ENCODE measurements at regions not wholly inside any gene's neighbourhood (a gene's known extent, or its start where the extent isn't known, plus 50 kb on each side); places are given as distances from the start of the nearest gene placed in this dataset.

GRCh38 chr15:96409215-96410138 is 79.0 kb downstream of the NR2F2 start:
- no peak overlapping the region for H3K27ac ChIP-seq
- no peak for TF ChIP-seq EP300 (IDR thresholded peaks at IDR 0.05)
- no peak for TF ChIP-seq POLR2A (IDR thresholded peaks at IDR 0.05)
- TF ChIP-seq, protein P1, sequence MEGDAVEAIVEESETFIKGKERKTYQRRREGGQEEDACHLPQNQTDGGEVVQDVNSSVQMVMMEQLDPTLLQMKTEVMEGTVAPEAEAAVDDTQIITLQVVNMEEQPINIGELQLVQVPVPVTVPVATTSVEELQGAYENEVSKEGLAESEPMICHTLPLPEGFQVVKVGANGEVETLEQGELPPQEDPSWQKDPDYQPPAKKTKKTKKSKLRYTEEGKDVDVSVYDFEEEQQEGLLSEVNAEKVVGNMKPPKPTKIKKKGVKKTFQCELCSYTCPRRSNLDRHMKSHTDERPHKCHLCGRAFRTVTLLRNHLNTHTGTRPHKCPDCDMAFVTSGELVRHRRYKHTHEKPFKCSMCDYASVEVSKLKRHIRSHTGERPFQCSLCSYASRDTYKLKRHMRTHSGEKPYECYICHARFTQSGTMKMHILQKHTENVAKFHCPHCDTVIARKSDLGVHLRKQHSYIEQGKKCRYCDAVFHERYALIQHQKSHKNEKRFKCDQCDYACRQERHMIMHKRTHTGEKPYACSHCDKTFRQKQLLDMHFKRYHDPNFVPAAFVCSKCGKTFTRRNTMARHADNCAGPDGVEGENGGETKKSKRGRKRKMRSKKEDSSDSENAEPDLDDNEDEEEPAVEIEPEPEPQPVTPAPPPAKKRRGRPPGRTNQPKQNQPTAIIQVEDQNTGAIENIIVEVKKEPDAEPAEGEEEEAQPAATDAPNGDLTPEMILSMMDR (IDR thresholded peaks at IDR 0.05) = no peak
- no peak for TF ChIP-seq POLR2AphosphoS5 (IDR thresholded peaks at IDR 0.05)
- H3K4me3 ChIP-seq = peak overlapping the region in 2 of 4 donors; percentile 12 to 33
- no peaks in the 10 kb centered on the region for H3K36me3 ChIP-seq
- H3K9me3 ChIP-seq = no peaks in the 10 kb centered on the region
- ATAC-seq (ENCODE audit: low FRiP score in 2 of 2) (peak in 1 of 2 donors; percentile 38), DNase-seq (peak in 1 of 2 donors; percentile 76)
- peaks cover 0 to 60% (median 29%) of the 10 kb centered on the region in 4 donors for H3K27me3 ChIP-seq
- H3K4me1 ChIP-seq = peaks cover 5 to 18% (median 12%) of the 10 kb centered on the region in 4 donors
- whole genome bisulfite sequencing, 2 donors = 9% methylated on average over 59 to 77 of the region's 77 CpGs

DNA sequence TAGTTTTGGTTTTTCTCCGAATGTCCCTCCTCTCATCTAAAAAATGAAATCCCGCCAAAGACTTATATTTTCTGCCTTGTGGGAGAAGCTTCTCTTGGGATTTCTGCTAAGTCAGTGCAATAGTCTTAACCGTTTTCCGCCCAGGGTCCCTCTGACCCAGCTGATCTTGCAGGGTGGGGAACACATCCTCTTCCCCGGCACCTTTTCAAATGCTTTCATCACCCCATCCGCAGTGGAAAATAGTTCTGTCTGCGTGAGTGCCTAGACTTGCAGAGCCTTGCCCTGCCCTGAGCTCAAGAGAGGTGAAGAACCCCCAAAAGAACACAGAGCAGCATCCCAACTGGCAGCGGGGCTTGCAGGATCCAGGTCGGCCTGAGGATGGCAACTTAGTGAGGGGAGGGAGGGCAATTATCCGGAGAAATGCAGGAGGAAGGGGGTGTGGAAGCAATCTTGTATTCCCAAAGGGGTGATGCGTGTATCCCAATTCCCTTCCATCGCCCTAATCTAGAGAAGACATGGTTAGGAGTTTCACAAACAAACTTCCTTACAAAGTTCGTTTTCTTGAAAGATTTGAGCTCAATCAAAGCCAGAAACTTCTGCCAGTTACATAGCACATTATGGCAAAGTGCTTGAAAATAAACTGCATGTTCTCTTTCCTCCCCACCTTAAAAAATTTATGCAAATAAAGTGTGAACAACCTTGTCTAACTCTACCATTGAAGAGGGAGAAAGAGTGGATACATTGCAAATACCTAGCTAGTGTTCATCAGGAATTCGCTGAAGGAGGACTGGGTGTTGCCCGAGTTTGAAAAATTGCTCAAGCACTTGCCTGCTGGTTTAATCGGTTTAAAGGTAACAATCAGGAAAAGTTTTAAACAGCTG is 79.9 kb downstream of the NR2F2 start:
- WGBS, 2 donors = 14 to 16% methylated on average over 16 of the region's 16 CpGs
- DNase-seq (no peak), ATAC-seq (ENCODE audit: low FRiP score in 2 of 2) (no peak)
- no peak for TF ChIP-seq POLR2AphosphoS5 (IDR thresholded peaks at IDR 0.05)
- TF ChIP-seq, protein P1 (IDR thresholded peaks at IDR 0.05) = no peak
- TF ChIP-seq POLR2A (IDR thresholded peaks at IDR 0.05) = no peak
- TF ChIP-seq EP300 (IDR thresholded peaks at IDR 0.05) = no peak
- Histone ChIP-seq H3K27ac (no peak overlapping the region), H3K9me3 (no peaks in the 10 kb centered on the region), H3K4me3 (no peak overlapping the region), H3K36me3 (no peaks in the 10 kb centered on the region), H3K4me1 (peaks cover 5 to 18% (median 12%) of the 10 kb centered on the region in 4 donors), H3K27me3 (peaks cover 0 to 60% (median 29%) of the 10 kb centered on the region in 4 donors)

DNA sequence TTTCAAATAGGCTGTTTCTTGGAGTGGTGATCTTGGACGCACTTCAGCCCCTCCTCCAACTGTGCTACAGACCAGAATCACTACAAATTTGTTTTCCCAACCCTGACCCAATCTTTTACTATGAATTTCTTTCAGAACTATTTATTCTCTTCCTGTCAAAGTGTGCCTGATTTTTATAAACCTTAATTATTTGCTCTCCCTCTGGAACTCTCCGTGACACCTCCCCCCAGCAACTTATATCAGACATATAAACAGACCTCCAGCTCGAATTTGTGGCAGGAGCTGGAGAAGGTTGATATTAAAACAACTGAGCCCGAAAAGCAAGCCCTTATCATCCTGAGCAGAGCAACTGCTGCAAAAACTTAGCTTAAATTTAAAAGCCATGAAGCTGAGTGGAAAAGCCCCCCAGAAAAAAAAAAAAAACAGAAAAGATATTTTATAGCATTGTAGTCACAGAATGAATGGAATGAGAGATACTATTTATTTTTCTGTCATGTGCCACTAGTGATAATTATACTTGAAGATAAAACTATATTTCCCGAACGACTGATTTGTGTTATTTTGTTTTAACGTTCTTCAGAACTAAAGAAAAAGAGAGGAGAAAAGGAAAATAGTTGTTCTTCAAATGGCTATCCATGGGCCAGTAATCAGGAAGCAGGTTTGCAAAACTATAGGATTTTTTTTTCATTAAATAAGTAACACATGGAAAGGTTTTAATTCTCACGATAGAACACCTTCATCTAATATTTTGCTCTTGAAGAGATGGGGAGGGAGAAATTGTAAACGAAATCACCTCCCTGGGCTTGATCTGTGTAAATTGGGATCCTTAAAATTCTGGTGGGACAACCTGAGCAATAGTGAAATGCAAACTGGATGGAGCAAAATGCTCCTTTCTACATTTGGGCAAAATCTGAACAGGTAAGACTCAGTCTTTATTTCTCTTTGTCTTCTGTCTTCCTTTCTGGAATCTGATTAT is 80.8 kb downstream of the NR2F2 start:
- no peak overlapping the region for H3K27ac ChIP-seq
- H3K4me3 ChIP-seq = no peak overlapping the region
- TF ChIP-seq EP300 (IDR thresholded peaks at IDR 0.05) (no peak), POLR2AphosphoS5 (IDR thresholded peaks at IDR 0.05) (no peak), POLR2A (IDR thresholded peaks at IDR 0.05) (no peak)
- TF ChIP-seq, protein P1 (IDR thresholded peaks at IDR 0.05) = no peak
- no peaks in the 10 kb centered on the region for H3K36me3 ChIP-seq
- peaks cover 8 to 23% (median 12%) of the 10 kb centered on the region in 4 donors for H3K4me1 ChIP-seq
- WGBS, 2 donors = 18 to 34% methylated on average over 9 of the region's 9 CpGs
- no peak for DNase-seq
- ATAC-seq (ENCODE audit: low FRiP score in 2 of 2) = no peak
- H3K9me3 ChIP-seq = no peaks in the 10 kb centered on the region
- peaks cover 0 to 64% (median 33%) of the 10 kb centered on the region in 4 donors for H3K27me3 ChIP-seq
